ENCODE measurements at regions not wholly inside any gene's neighbourhood (a gene's known extent, or its start where the extent isn't known, plus 50 kb on each side); places are given as distances from the start of the nearest gene placed in this dataset.

GRCh38 chr17:72465191-72466024, 344.6 kb downstream of the SOX9 start:
- no peak overlapping the region for H3K27ac Mint-ChIP-seq
- no peak for TF ChIP-seq CTCF (IDR thresholded peaks at IDR 0.05)
- H3K4me1 Mint-ChIP-seq (ENCODE audit: low read depth) = no peaks in the 10 kb centered on the region
- ChIA-PET CTCF (no interaction called here), POLR2A (no interaction called here)
- DNase-seq (no peak), ATAC-seq (no peak)
- no peak overlapping the region for H3K4me3 Mint-ChIP-seq
- intact Hi-C loops (cut with micrococcal nuclease) = no loop called here
- no peaks in the 10 kb centered on the region for H3K36me3 Mint-ChIP-seq (ENCODE audit: low read depth)
- peaks cover 2% of the 10 kb centered on the region for H3K27me3 Mint-ChIP-seq
- H3K9me3 Mint-ChIP-seq = no peaks in the 10 kb centered on the region

- no peak for TF ChIP-seq CTCF (IDR thresholded peaks at IDR 0.05)
- ChIA-PET POLR2A (no interaction called here), CTCF (no interaction called here)
- intact Hi-C loops (cut with micrococcal nuclease) = no loop called here
- DNase-seq (no peak), ATAC-seq (no peak)
- Mint-ChIP-seq H3K4me3 (no peak overlapping the region), H3K27me3 (peaks cover 2% of the 10 kb centered on the region), H3K27ac (no peak overlapping the region), H3K9me3 (no peaks in the 10 kb centered on the region), H3K4me1 (ENCODE audit: low read depth) (no peaks in the 10 kb centered on the region), H3K36me3 (ENCODE audit: low read depth) (no peaks in the 10 kb centered on the region)
These were observed 345.4 kb downstream of the SOX9 start for GRCh38 chr17:72466199-72466598.

GRCh38 chr17:72466606-72467005, 345.8 kb downstream of the SOX9 start:
- no peaks in the 10 kb centered on the region for H3K9me3 Mint-ChIP-seq
- no peak for ATAC-seq

GRCh38 chr17:72467841-72468653, 347.2 kb downstream of the SOX9 start:
- intact Hi-C loops (cut with micrococcal nuclease) = no loop called here
- H3K4me3 Mint-ChIP-seq = no peak overlapping the region
- H3K4me1 Mint-ChIP-seq (ENCODE audit: low read depth) = no peaks in the 10 kb centered on the region
- H3K27me3 Mint-ChIP-seq = peaks cover 2% of the 10 kb centered on the region
- H3K36me3 Mint-ChIP-seq (ENCODE audit: low read depth) = no peaks in the 10 kb centered on the region
- no peak for TF ChIP-seq CTCF (IDR thresholded peaks at IDR 0.05)
- ATAC-seq = no peak
- H3K27ac Mint-ChIP-seq = no peak overlapping the region
- POLR2A ChIA-PET = no interaction called here
- no peak for DNase-seq
- CTCF ChIA-PET = no interaction called here
- no peaks in the 10 kb centered on the region for H3K9me3 Mint-ChIP-seq

More at GRCh38 chr17:72466606-72467005, 345.8 kb downstream of the SOX9 start:
- no peak overlapping the region for H3K4me3 Mint-ChIP-seq
- ChIA-PET POLR2A (no interaction called here), CTCF (no interaction called here)
- H3K4me1 Mint-ChIP-seq (ENCODE audit: low read depth) = no peaks in the 10 kb centered on the region
- no peak for DNase-seq
- intact Hi-C loops (cut with micrococcal nuclease) = no loop called here
- peaks cover 2% of the 10 kb centered on the region for H3K27me3 Mint-ChIP-seq
- H3K27ac Mint-ChIP-seq = no peak overlapping the region
- no peak for TF ChIP-seq CTCF (IDR thresholded peaks at IDR 0.05)
- H3K36me3 Mint-ChIP-seq (ENCODE audit: low read depth) = no peaks in the 10 kb centered on the region

GRCh38 chr17:72468841-72469240, 348.0 kb downstream of the SOX9 start:
- Mint-ChIP-seq H3K27ac (no peak overlapping the region), H3K36me3 (ENCODE audit: low read depth) (no peaks in the 10 kb centered on the region), H3K4me3 (no peak overlapping the region), H3K4me1 (ENCODE audit: low read depth) (no peaks in the 10 kb centered on the region), H3K9me3 (peaks cover under 1% of the 10 kb centered on the region), H3K27me3 (peaks cover 2% of the 10 kb centered on the region)
- intact Hi-C loops (cut with micrococcal nuclease) = no loop called here
- no peak for TF ChIP-seq CTCF (IDR thresholded peaks at IDR 0.05)
- DNase-seq = no peak
- ATAC-seq = no peak
- CTCF ChIA-PET = no interaction called here
- POLR2A ChIA-PET = no interaction called here

All from activated CD8-positive, alpha-beta T cell treated with anti-CD3 and anti-CD28 coated beads for 36 hours (primary cell).